T-helper 2 cell treated with Interferon-gamma antibody and Interleukin-4, amounts not matched to agents 5 μg/mL and 100 μg/mL, for 36 hours (primary cell): ENCODE measurements at regions not wholly inside any gene's neighbourhood (a gene's known extent, or its start where the extent isn't known, plus 50 kb on each side); places are given as distances from the start of the nearest gene placed in this dataset.

Experiments used
- DNase-seq: peaks from one replicate; pipeline ENCODE4 v3.0.0; 2021; ENCODE audit warnings: low spot score
- H3K27ac Mint-ChIP-seq: one replicate; pipeline ENCODE4 v1.8.0; 2021; ENCODE audit warnings: mild to moderate bottlenecking, mixed read lengths
- H3K27me3 Mint-ChIP-seq: one replicate; pipeline ENCODE4 v1.8.0; 2021; ENCODE audit warnings: low read depth, mixed read lengths
- H3K36me3 Mint-ChIP-seq: one replicate; pipeline ENCODE4 v1.8.0; 2021; ENCODE audit warnings: low read depth, mixed read lengths
- H3K4me1 Mint-ChIP-seq: one replicate; pipeline ENCODE4 v1.8.0; 2021; ENCODE audit warnings: low read depth, mixed read lengths
- H3K4me3 Mint-ChIP-seq: one replicate; pipeline ENCODE4 v1.8.0; 2022; ENCODE audit warnings: mild to moderate bottlenecking, moderate library complexity, mixed read lengths
- H3K9me3 Mint-ChIP-seq: one replicate; pipeline ENCODE4 v1.8.0; 2021; ENCODE audit warnings: mixed read lengths

DNA sequence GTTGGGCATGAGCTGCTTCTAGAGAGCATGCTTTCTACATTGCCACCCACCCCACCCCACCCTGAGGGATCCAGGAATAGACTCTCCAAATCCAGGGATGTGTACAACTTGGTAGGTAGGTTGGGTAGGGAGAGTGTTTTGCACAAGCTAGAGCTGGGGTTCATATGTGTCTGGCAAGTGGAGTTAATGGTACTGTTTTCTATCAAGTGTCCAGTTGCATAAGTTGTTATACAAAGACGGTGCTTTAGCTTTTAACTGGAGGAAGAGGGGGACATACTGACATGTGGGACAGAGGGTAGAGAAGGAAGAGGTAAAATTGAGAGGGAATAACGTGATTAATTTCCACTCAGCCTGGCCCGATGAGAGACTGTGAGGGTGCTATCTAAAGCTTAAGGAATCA lies 51.0 kb upstream of the TNC start:
- Mint-ChIP-seq H3K4me1 (no peaks in the 10 kb centered on the region), H3K27me3 (peaks cover 5% of the 10 kb centered on the region), H3K9me3 (no peaks in the 10 kb centered on the region), H3K36me3 (no peaks in the 10 kb centered on the region), H3K4me3 (no peak overlapping the region), H3K27ac (no peak overlapping the region)
- no peak for DNase-seq

DNA sequence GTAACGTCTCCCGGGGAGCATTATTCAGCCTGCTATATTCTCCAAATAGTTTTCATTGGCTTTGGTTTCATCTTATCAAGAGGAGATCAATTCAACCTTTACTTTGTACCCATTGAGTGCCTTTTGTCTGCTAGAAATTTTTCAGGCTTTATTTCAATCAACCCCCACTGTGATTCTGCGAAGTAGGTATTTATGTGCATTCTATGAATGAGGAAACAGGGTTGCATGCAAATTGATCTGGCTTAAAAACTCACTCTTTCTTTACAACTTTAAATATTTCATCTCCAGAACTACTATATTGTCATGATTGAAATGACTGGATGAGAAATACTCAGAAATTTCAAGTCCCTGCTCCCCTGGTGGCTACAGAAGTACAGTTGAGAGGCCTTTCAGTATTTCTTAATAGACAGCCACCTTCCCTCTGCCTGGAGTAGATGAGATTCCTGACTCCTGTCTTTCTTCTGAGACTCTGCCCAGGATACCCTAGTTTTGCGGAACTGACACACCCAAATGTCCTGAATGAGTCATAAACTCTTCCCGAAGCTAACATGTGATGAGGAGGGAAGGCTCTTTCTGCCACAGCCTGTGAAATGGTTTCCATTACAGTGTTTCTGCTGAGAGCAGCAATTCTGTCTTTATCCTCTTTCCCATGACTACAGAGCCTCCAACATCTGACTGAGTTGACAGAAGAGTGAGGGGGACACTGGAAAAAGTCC lies 52.6 kb upstream of the TNC start:
- H3K4me1 Mint-ChIP-seq, result no peaks in the 10 kb centered on the region
- H3K27ac Mint-ChIP-seq, result no peak overlapping the region
- H3K27me3 Mint-ChIP-seq, result peaks cover 5% of the 10 kb centered on the region
- no peak for DNase-seq
- no peaks in the 10 kb centered on the region for H3K36me3 Mint-ChIP-seq
- H3K4me3 Mint-ChIP-seq, result no peak overlapping the region
- H3K9me3 Mint-ChIP-seq, result no peaks in the 10 kb centered on the region

DNA sequence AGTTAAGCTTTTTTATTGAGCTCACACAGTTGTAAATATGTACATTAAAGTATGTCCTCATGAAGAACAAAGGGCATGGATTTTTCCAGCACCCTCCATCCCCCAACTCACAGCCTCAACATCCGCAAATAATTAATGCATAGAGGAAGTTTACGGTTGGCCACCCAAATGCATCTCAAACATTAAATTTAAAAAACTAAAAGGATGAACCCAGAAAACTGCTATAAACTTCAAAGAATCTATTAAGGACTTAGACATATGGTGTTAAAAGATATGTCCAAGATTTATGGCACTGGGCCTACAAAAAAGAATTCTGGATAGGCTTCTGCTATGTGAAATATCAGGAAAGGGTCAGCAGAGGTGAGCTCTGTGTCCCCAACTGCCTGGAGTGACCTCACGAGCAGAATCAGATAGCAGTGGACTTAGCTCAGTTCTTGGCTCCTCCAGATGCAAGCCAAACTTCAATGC lies 54.0 kb upstream of the TNC start:
- peaks cover 5% of the 10 kb centered on the region for H3K27me3 Mint-ChIP-seq
- no peak overlapping the region for H3K27ac Mint-ChIP-seq
- DNase-seq, result no peak
- H3K4me3 Mint-ChIP-seq, result no peak overlapping the region
- H3K9me3 Mint-ChIP-seq, result no peaks in the 10 kb centered on the region
- no peaks in the 10 kb centered on the region for H3K36me3 Mint-ChIP-seq
- H3K4me1 Mint-ChIP-seq, result no peaks in the 10 kb centered on the region

DNA sequence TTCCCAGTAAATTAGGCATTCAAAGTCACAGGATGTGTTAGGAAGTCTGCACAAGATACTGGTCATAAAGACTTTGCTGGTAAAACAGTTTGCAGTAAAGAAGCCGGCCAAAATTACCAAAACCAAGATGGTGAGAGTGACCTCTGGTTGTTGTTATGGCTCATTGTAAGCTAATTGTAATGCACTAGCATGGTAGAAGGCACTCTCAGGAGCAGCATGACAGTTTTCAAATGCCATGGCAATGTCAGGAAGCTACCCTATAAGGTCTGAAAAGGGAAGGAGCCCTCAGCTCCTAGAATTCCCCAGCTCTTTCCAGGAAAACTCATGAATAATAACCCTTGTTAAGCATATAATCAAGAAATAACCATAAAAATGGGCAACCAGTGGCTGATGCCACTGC lies 64.3 kb upstream of the TNC start:
- H3K36me3 Mint-ChIP-seq, result no peaks in the 10 kb centered on the region
- H3K27ac Mint-ChIP-seq, result no peak overlapping the region
- DNase-seq, result no peak
- no peak overlapping the region for H3K4me3 Mint-ChIP-seq
- no peaks in the 10 kb centered on the region for H3K4me1 Mint-ChIP-seq
- H3K27me3 Mint-ChIP-seq, result peaks cover 8% of the 10 kb centered on the region
- no peaks in the 10 kb centered on the region for H3K9me3 Mint-ChIP-seq

DNA sequence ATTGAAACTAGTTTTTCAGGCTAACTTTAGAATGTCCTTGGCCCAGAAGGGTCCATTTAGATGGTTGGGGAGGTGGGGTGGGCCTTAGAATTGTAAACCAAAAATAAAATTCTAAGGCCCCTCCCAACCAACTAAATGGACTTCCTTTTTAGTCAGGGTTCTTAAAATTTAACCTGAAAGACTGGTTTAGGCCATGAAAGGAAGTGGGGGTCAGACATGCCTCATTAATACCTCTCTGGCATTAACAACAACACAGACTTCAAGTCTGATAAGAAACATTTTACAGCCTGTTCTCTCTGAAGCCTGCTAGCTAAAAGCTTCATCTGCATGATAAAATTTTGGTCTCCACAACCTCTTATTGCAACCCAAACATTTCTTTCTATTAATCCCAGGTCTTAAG lies 65.5 kb upstream of the TNC start:
- no peak for DNase-seq
- H3K27ac Mint-ChIP-seq, result no peak overlapping the region

DNA sequence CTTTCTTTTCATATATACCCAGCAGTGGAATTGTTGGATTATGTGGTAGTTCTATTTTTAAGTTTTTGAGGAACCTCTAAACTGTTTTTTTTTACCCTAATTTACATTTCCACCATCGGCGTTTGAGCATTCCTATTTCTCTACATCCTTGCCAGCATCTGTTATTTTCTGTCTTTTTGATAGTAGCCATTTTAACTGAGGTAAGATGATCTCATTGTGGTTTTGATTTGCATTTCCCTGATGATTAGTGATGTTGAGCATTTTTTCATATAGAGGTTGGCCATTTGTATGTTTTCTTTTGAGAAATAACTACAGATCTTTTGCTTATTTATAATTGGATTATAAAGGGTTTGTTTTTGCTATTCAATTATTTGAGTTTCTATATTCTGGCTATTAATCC lies 71.7 kb upstream of the TNC start:
- Mint-ChIP-seq H3K9me3 (no peaks in the 10 kb centered on the region), H3K4me1 (peaks cover 3% of the 10 kb centered on the region), H3K27ac (no peak overlapping the region), H3K4me3 (no peak overlapping the region), H3K36me3 (no peaks in the 10 kb centered on the region), H3K27me3 (peaks cover 18% of the 10 kb centered on the region)
- no peak for DNase-seq

More for the DNA sequence above, 65.5 kb upstream of the TNC start:
- Mint-ChIP-seq H3K4me1 (no peaks in the 10 kb centered on the region), H3K27me3 (peaks cover 8% of the 10 kb centered on the region), H3K36me3 (no peaks in the 10 kb centered on the region), H3K9me3 (no peaks in the 10 kb centered on the region), H3K4me3 (no peak overlapping the region)

DNA sequence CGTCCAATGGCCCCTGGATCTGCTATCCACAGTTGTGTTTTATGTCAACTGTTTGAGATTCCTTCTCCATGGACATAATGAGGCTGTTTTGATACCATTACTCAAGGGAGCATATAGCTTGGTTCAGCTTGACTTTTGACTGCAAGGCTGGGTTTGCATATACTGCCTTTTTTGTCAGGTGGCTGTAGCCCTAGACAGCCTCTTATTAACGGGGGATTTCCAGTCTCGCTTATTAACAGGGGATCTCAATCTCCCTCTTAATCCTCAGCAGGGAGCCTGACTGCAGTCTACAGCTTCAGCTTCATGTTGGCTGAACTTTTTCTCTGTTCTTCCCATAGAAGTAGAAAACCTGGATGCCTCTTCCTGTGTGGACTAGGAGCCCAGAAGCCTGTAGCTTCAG lies 73.7 kb upstream of the TNC start:
- no peaks in the 10 kb centered on the region for H3K9me3 Mint-ChIP-seq
- H3K36me3 Mint-ChIP-seq, result no peaks in the 10 kb centered on the region
- no peak overlapping the region for H3K4me3 Mint-ChIP-seq
- no peak overlapping the region for H3K27ac Mint-ChIP-seq
- H3K4me1 Mint-ChIP-seq, result peaks cover 3% of the 10 kb centered on the region
- H3K27me3 Mint-ChIP-seq, result peaks cover 25% of the 10 kb centered on the region
- no peak for DNase-seq

DNA sequence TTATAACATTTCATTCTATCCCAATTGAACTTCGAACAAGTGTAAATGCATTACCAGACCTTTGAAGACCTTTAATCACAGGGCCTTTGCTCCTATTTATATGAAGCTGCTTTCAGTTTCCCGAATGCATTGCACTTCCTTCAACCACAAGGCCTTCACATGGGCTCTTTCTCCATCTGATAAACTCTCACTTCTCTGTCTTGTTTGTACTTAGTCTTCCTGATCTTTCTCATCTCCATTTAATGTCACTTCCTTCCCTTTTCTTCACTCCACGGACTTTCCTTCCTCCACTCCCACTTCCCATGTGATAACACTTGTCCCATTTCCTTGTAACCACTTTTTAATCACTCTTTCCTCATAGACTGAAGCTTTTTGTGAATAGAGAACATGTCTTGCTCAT lies 74.3 kb upstream of the TNC start:
- Mint-ChIP-seq H3K27ac (no peak overlapping the region), H3K27me3 (peaks cover 28% of the 10 kb centered on the region), H3K4me1 (peaks cover 3% of the 10 kb centered on the region), H3K4me3 (no peak overlapping the region), H3K9me3 (no peaks in the 10 kb centered on the region), H3K36me3 (no peaks in the 10 kb centered on the region)
- DNase-seq, result no peak

DNA sequence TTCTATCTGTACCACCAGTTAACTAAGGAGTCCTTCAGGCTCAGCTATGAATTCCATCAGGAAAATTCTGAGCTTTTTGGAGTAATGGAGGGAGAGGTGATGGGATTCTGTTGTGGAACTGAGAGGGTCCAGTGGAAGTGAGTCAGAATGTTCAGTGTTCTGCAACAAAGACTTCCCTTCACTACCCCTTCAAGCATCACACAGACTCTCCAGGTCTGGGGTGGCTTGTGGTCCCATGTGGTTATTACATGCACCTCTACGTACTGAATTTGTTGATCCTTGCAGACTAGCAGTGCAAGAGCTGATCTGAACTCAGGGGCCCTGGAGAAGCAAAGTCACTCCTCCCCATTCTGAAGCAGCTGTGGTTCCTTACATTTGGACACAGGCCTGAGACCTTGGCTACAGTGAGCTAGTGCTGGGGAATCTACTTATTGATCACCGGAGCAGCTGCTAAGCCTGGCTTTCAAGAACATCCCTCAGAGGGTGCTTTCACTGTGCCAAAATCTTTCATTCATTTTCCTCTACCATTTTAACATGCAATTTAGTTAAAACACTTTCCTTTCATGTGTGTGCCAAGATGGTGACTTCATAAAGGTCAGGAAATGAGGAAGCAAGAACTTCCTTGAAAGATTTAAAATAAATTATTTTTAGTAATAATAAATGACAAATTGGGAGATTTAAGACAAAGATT lies 75.0 kb upstream of the TNC start:
- H3K4me3 Mint-ChIP-seq, result no peak overlapping the region
- no peak for DNase-seq
- peaks cover 30% of the 10 kb centered on the region for H3K27me3 Mint-ChIP-seq
- peaks cover 3% of the 10 kb centered on the region for H3K4me1 Mint-ChIP-seq
- no peaks in the 10 kb centered on the region for H3K36me3 Mint-ChIP-seq
- no peak overlapping the region for H3K27ac Mint-ChIP-seq
- H3K9me3 Mint-ChIP-seq, result no peaks in the 10 kb centered on the region

DNA sequence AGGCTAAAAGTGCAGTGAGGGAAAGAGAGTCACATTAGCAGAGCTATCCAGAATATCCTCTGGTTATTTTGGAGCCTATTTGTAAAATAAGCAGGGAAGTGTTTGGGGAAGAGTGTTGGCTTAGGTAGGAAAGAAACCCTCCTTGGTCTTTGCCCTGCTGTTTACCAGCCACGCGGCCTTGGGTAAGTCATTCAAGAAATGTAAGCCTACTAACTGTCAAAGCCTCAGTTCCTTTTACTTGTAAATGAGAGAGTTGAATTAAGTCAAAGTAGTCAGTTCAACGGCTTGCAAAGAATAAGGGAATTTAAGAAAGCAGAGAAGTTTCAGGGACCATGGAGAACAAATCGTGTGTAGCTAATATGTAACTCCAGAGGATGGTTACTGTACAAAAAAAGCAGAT lies 75.8 kb upstream of the TNC start:
- Mint-ChIP-seq H3K4me1 (peaks cover 3% of the 10 kb centered on the region), H3K36me3 (no peaks in the 10 kb centered on the region), H3K27ac (no peak overlapping the region), H3K27me3 (peaks cover 34% of the 10 kb centered on the region), H3K9me3 (no peaks in the 10 kb centered on the region), H3K4me3 (no peak overlapping the region)
- DNase-seq, result no peak

DNA sequence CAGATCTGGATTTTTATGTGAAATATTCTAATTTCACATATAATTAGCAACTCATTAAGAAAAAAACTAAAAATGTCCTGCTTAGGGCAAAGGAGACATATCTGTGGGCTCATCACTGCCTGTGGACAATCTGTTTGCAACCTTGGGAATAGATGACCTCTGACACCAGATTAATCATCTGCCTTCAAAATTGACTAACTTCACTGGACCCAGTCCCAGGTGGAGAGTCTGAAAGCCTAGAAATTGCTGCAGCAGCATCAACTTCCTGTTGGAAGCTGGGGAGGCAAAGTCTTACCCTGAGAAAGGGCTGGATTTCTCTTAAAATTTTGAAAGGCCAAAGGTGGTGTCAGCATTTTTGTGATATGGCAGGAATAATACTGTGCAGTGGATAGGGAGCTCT lies 76.3 kb upstream of the TNC start:
- Mint-ChIP-seq H3K27ac (no peak overlapping the region), H3K4me1 (peaks cover 3% of the 10 kb centered on the region), H3K36me3 (no peaks in the 10 kb centered on the region), H3K27me3 (peaks cover 34% of the 10 kb centered on the region), H3K9me3 (no peaks in the 10 kb centered on the region), H3K4me3 (no peak overlapping the region)
- no peak for DNase-seq

DNA sequence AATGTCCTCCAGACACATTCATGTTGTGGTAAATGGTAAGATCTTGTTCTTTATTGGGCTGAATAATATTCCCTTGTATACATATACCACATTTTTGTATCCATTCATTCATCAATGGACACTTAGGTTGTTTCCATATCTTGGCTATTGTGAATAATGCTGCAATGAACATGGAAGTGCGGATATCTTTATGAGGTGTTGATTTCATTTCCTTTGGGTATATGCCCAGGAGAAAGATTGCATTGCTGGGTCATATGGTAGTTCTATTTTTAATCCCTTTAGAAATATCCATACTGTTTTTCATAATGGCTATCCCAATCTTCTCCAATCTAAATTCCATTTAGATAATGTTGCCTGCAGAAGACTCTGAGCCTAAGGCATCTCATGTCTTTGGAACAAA lies 78.0 kb upstream of the TNC start:
- Mint-ChIP-seq H3K27me3 (peaks cover 39% of the 10 kb centered on the region), H3K36me3 (no peaks in the 10 kb centered on the region), H3K4me3 (no peak overlapping the region), H3K27ac (no peak overlapping the region), H3K4me1 (peaks cover 3% of the 10 kb centered on the region), H3K9me3 (no peaks in the 10 kb centered on the region)
- no peak for DNase-seq

DNA sequence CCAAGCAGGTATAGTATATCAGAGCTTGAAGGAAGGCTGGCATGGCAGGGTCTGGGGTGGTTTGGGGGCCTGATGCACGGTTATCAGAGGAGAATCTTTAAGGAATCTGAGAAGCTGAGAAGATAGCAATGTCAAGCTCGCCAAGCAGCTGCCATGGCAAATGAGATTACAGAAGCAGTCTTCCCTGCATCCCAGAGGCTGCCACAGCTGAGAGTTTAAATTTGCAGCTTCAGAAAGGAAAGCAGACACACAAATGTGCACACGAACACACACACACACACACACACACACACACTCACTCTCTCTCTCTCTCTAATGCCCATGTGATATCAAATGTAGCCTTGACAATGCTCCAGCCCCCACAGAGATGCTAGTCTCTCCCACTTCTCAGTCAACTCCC lies 79.0 kb upstream of the TNC start:
- H3K27me3 Mint-ChIP-seq, result peaks cover 42% of the 10 kb centered on the region
- H3K4me1 Mint-ChIP-seq, result peaks cover 3% of the 10 kb centered on the region
- H3K36me3 Mint-ChIP-seq, result no peaks in the 10 kb centered on the region
- no peak overlapping the region for H3K27ac Mint-ChIP-seq
- H3K4me3 Mint-ChIP-seq, result no peak overlapping the region
- no peaks in the 10 kb centered on the region for H3K9me3 Mint-ChIP-seq
- no peak for DNase-seq

DNA sequence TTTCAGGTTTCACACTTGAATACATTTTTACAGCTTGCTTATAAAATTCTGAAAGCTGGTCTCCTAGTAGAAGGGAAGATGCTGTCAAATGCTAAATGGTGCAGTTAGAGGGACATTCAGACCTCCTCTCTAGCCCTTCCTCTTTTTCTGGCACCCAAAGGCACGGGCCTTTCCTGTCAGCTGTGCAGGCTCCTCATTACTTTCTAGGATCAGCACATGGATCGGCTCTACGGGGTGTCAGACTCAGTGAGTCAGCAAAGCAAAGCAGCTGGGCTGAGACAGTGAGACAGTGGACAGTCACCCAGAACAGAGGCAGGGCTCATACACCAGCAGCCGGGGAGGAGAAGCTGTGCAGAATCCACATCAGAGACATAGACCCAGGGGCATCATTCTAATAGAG lies 80.0 kb upstream of the TNC start:
- H3K27me3 Mint-ChIP-seq, result peaks cover 41% of the 10 kb centered on the region
- H3K4me3 Mint-ChIP-seq, result no peak overlapping the region
- DNase-seq, result no peak
- no peak overlapping the region for H3K27ac Mint-ChIP-seq
- no peaks in the 10 kb centered on the region for H3K9me3 Mint-ChIP-seq
- H3K36me3 Mint-ChIP-seq, result no peaks in the 10 kb centered on the region
- H3K4me1 Mint-ChIP-seq, result no peaks in the 10 kb centered on the region
